GM10248 (cell line): ENCODE measurements at regions not wholly inside any gene's neighbourhood (a gene's known extent, or its start where the extent isn't known, plus 50 kb on each side); places are given as distances from the start of the nearest gene placed in this dataset.

Source experiments
- CTCF ChIA-PET: fragments of 300-600 bp; sonication (Branson Sonifier 250); formaldehyde crosslinking; extraction: SDS; loops from one replicate; lab custom pipeline; 2021; ENCODE audit warnings: antibody characterized with exemption; lab: Yijun Ruan, JAX
- POLR2A ChIA-PET: fragments of 350-650 bp; sonication (Branson Sonifier 250); formaldehyde crosslinking; extraction: SDS; loops from one replicate; lab custom pipeline; 2020; ENCODE audit warnings: antibody characterized with exemption; lab: Yijun Ruan, JAX
- DNase-seq: peaks from one replicate; pipeline ENCODE4 v3.0.0; 2012; ENCODE audit errors: extremely low spot score
- TF ChIP-seq, protein P1 (sequence below): IDR thresholded peaks from 2 replicates; pipeline ENCODE4 v1.5.1; 2012; ENCODE audit warnings: mild to moderate bottlenecking, low read depth; ENCODE audit errors: extremely low read depth, missing control alignments, control extremely low read depth

DNA sequence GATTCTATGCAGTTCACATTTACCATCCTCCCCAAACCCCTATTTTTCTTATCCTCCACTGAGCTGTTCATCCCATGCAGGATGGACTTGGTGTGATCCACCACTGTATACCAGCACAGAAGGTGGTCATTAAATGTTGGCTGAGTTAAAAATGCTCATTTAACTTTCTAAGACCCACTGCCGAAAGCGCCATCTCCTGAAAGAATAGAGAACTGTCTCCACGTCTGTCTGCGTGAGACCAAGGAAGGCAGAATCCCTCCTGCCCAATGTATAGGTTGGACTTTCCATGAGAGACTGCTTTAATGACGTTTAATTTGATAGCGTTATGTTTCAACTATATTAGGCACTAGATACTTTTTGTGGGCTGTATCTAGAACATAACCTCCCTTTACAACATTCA lies 124.3 kb downstream of the GPAM start:
- TF ChIP-seq, protein P1, sequence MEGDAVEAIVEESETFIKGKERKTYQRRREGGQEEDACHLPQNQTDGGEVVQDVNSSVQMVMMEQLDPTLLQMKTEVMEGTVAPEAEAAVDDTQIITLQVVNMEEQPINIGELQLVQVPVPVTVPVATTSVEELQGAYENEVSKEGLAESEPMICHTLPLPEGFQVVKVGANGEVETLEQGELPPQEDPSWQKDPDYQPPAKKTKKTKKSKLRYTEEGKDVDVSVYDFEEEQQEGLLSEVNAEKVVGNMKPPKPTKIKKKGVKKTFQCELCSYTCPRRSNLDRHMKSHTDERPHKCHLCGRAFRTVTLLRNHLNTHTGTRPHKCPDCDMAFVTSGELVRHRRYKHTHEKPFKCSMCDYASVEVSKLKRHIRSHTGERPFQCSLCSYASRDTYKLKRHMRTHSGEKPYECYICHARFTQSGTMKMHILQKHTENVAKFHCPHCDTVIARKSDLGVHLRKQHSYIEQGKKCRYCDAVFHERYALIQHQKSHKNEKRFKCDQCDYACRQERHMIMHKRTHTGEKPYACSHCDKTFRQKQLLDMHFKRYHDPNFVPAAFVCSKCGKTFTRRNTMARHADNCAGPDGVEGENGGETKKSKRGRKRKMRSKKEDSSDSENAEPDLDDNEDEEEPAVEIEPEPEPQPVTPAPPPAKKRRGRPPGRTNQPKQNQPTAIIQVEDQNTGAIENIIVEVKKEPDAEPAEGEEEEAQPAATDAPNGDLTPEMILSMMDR, result no peak
- ChIA-PET POLR2A (no interaction called here), CTCF (no interaction called here)
- DNase-seq, result no peak

DNA sequence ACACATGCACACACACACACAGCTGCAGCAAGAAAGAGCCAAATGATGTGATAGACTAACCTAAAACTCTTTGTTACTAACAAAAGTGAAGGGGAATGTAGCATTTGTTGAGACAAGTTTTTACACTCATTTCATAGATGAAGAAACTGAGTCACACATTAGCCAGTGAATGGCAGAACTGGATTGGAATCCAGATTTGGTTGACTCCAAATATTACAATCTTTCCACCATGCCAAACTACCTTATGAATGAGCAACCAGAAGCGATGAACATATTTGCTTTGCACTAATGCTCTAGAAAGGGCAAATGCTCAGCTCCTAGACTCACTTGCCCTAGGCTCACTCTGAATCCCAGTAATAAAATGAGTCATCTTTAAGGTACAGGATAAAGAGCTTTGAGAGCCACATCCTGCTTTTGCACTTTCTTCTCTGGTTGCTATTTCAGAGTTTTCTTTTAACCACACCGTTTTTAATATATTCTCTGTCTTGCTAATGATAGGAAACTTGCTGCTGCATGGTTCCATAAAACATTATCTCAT lies 111.9 kb downstream of the GPAM start:
- DNase-seq, result no peak
- ChIA-PET CTCF (no interaction called here), POLR2A (no interaction called here)
- TF ChIP-seq, protein P1, result no peak

DNA sequence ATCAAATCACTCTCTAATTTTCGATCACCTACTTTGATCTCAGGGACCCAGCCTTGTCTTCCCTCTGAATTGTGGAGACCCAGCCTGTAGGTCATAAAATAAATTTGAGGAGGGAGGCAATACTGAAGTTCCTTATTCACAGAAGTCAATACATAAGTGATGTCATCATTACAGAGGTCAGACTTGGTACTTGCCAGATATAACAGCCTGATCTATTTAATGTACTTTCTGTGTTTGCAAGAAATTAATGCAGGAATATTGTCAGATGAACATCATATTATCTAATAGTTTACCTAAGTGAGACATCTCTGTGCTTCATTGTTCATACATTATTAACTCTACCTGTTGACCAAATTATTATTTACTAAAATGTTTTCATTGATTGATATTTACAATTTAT lies 105.6 kb downstream of the GPAM start:
- CTCF ChIA-PET, result no interaction called here
- no peak for DNase-seq
- TF ChIP-seq, protein P1, result no peak
- POLR2A ChIA-PET, result no interaction called here

DNA sequence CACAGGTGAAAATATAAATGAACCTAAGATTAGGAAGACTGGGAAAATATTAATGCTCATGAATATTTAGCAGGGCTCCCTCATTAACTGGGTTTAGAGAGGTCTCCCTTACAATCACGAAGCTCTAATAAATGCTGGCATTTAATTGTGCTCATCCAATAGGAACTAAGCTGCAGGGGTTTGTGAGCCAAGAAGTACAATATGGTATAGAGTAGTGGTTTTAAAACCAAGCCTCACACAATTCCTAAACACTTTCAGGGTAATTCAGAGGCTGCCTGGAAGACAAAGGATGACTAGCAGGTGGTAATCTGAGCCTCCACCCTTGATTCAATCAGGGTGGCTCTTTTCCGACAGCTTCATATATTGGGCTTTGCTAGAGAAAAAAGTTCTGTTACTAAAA lies 103.3 kb downstream of the GPAM start:
- POLR2A ChIA-PET, result no interaction called here
- CTCF ChIA-PET, result no interaction called here
- DNase-seq, result no peak
- TF ChIP-seq, protein P1, result no peak

DNA sequence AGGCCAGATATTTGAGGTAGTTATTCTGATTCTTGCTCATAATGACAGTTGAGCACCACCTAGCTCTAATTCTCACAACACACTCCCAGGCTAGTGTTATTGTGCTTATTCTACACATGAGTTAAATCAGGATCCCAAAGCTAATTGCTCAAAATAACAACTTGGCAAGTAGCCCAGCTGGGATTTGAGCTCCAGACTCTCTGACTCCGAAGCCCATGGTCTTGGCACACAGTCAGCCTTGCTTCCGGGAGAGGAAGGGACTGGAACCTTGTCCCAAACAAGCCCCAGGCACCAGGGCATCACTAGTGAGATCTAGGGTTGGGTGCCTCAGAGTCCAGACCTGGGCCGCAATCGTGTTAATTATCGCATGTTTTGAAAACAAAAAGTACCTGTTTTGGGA lies 101.4 kb downstream of the GPAM start:
- POLR2A ChIA-PET, result no interaction called here
- CTCF ChIA-PET, result no interaction called here
- TF ChIP-seq, protein P1, result no peak
- no peak for DNase-seq

GRCh38 chr10:112083472-112083871 lies 100.1 kb downstream of the GPAM start:
- TF ChIP-seq, protein P1, result no peak
- ChIA-PET POLR2A (no interaction called here), CTCF (no interaction called here)
- no peak for DNase-seq
